Endothelial cell of umbilical vein (primary cell): ENCODE measurements at regions not wholly inside any gene's neighbourhood (a gene's known extent, or its start where the extent isn't known, plus 50 kb on each side); places are given as distances from the start of the nearest gene placed in this dataset.

Experiments used
- CTCF ChIP-seq, 2 donors: IDR thresholded peaks; 1 replicate in 1 of 2; 2 replicates in 1 of 2; pipeline ENCODE4 v1.5.1; 2011; ENCODE audit warnings: low read length in 2 of 2, mild to moderate bottlenecking in 2 of 2, moderate library complexity in 2 of 2, control low read depth in 1 of 2, inconsistent platforms in 1 of 2, low read depth in 1 of 2; ENCODE audit not compliant: insufficient read depth in 1 of 2; ENCODE audit errors: extremely low read depth in 1 of 2
- FOS ChIP-seq: IDR thresholded peaks from 2 replicates; pipeline ENCODE4 v1.6.1; 2011; ENCODE audit warnings: mild to moderate bottlenecking, low read length, moderate library complexity, borderline replicate concordance; ENCODE audit not compliant: insufficient read depth
- MAX ChIP-seq: IDR thresholded peaks from 2 replicates; pipeline ENCODE4 v1.6.1; 2011; ENCODE audit not compliant: insufficient read depth, insufficient read length
- POLR2A ChIP-seq: IDR thresholded peaks from 2 replicates; pipeline ENCODE4 v1.6.1; 2012; ENCODE audit warnings: low read depth, mild to moderate bottlenecking, control low read depth, low read length
- POLR2AphosphoS5 ChIP-seq: IDR thresholded peaks from 2 replicates; pipeline ENCODE4 v1.6.1; 2012; ENCODE audit warnings: low read depth, mild to moderate bottlenecking, control low read depth, low read length, moderate library complexity; ENCODE audit not compliant: insufficient read depth

GRCh38 chr10:2925631-2926030, 141.7 kb upstream of the PFKP start:
- TF ChIP-seq POLR2AphosphoS5 (peak; percentile 41), POLR2A (no peak), FOS (peak; percentile 17), CTCF (IDR thresholded peaks at IDR 0.05; ENCODE audit: extremely low read depth in 1 of 2, insufficient read depth in 1 of 2, low read depth in 1 of 2, low read length in 2 of 2) (no peak), MAX (no peak)
